ENCODE measurements at regions not wholly inside any gene's neighbourhood (a gene's known extent, or its start where the extent isn't known, plus 50 kb on each side); places are given as distances from the start of the nearest gene placed in this dataset.

DNA sequence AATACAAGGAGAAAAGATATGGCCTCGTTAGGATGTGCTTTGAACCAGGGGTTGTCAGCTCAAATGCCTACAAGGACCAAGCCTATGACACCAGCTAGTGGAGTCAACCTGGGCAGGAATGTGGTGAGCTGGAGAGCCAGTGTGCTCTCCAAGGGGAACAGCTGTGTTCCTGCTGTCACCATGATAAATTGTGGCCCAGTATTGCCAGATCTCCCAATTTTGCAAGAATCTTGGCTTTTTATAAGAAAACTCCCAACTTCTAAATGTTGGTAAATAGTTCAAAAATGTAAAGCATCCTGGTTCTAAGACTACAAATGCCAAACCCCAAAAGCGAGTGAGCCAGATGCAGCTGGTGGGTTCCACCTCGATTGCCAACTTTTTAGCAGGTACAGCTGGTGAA, 391.1 kb downstream of the PLPP3 start:
- TF ChIP-seq EP300 (IDR thresholded peaks at IDR 0.05) = no peak
- TF ChIP-seq, protein P1, sequence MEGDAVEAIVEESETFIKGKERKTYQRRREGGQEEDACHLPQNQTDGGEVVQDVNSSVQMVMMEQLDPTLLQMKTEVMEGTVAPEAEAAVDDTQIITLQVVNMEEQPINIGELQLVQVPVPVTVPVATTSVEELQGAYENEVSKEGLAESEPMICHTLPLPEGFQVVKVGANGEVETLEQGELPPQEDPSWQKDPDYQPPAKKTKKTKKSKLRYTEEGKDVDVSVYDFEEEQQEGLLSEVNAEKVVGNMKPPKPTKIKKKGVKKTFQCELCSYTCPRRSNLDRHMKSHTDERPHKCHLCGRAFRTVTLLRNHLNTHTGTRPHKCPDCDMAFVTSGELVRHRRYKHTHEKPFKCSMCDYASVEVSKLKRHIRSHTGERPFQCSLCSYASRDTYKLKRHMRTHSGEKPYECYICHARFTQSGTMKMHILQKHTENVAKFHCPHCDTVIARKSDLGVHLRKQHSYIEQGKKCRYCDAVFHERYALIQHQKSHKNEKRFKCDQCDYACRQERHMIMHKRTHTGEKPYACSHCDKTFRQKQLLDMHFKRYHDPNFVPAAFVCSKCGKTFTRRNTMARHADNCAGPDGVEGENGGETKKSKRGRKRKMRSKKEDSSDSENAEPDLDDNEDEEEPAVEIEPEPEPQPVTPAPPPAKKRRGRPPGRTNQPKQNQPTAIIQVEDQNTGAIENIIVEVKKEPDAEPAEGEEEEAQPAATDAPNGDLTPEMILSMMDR (IDR thresholded peaks at IDR 0.05) = no peak

Measured in ovary (tissue), 3 donors.